GM12878 (cell line): ENCODE measurements at regions not wholly inside any gene's neighbourhood (a gene's known extent, or its start where the extent isn't known, plus 50 kb on each side); places are given as distances from the start of the nearest gene placed in this dataset.

ENCODE experiments used
- ATAC-seq: fragments of 200-7000 bp; cut with Tn5 transposase; 3 replicates; pipeline ENCODE4 v1.9.1; 2020; ENCODE audit warnings: mild to moderate bottlenecking, moderate library complexity
- BruUV-seq: library from RNA; stranded (reverse); fragments of 400-500 nt; replicated peaks from 2 replicates; lab custom pipeline; 2021; lab: Mats Ljungman, UMichigan
- CTCF ChIA-PET: fragments of 300-600 bp; sonication (Branson Sonifier 250); formaldehyde crosslinking; extraction: SDS; loops from one replicate; lab custom pipeline; 2021; ENCODE audit warnings: inconsistent platforms; lab: Yijun Ruan, JAX
- POLR2A ChIA-PET: fragments of 350-600 bp; formaldehyde crosslinking; extraction: SDS; loops from one replicate; lab custom pipeline; 2021; ENCODE audit warnings: inconsistent platforms; lab: Charles Lee
- RAD21 ChIA-PET: fragments of 300-600 bp; sonication (Branson Sonifier 250); formaldehyde crosslinking; loops from one replicate; lab custom pipeline; 2023; ENCODE audit warnings: antibody characterized with exemption; ENCODE audit not compliant: unreplicated experiment; lab: Charles Lee
- SMC1A ChIA-PET: fragments of 300-600 bp; sonication (Branson Sonifier 250); formaldehyde crosslinking; loops from one replicate; lab custom pipeline; 2023; ENCODE audit not compliant: unreplicated experiment, uncharacterized antibody; lab: Charles Lee
- DNase-seq: peaks from one replicate; pipeline ENCODE4 v3.0.0-alpha.2; 2011; ENCODE audit warnings: low read depth, low spot score
- FAIRE-seq: peaks from 3 replicates; lab custom pipeline; 2011; peaks lifted over from hg19 to GRCh38; lab: Jason Lieb, UNC
- H2AFZ ChIP-seq: 2 replicates; pipeline ENCODE4 v1.6.0; 2011; ENCODE audit warnings: low read depth, low read length, control low read depth; ENCODE audit not compliant: control insufficient read depth
- H3K27ac ChIP-seq: 2 replicates; pipeline ENCODE4 v1.5.1; 2011; ENCODE audit warnings: control low read depth; ENCODE audit not compliant: control insufficient read depth, insufficient read depth
- H3K27me3 ChIP-seq, 2 experiments: replicated peaks in 1 of 2; 2 replicates each; pipeline versions ENCODE4 v1.6.0 to v1.6.1; 2011; ENCODE audit warnings: low read length in 1 of 2; ENCODE audit not compliant: control insufficient read depth in 2 of 2, insufficient read depth in 2 of 2
- H3K36me3 ChIP-seq, 2 experiments: 2 replicates each; pipeline ENCODE4 v1.5.1; 2011; ENCODE audit warnings: low read length in 1 of 2; ENCODE audit not compliant: control insufficient read depth in 2 of 2, insufficient read depth in 2 of 2
- H3K4me1 ChIP-seq: 2 replicates; pipeline ENCODE4 v1.6.1; 2011; ENCODE audit warnings: mild to moderate bottlenecking, low read length, moderate library complexity, mixed read lengths; ENCODE audit not compliant: control insufficient read depth, insufficient read depth
- H3K4me2 ChIP-seq: 2 replicates; pipeline ENCODE4 v1.6.0; 2011; ENCODE audit warnings: control low read depth; ENCODE audit not compliant: control insufficient read depth, insufficient read depth
- H3K4me3 ChIP-seq: fragments of 200-600 bp; sonication (generic); 2 replicates; pipeline ENCODE4 v1.5.1; 2016
- H3K79me2 ChIP-seq: 2 replicates; pipeline ENCODE4 v1.6.0; 2011; ENCODE audit warnings: low read length; ENCODE audit not compliant: control insufficient read depth, insufficient read depth
- H3K9ac ChIP-seq: 2 replicates; pipeline ENCODE4 v1.8.0; 2011; ENCODE audit warnings: low read length, control low read depth, mixed read lengths; ENCODE audit not compliant: control insufficient read depth, insufficient read depth
- H3K9me3 ChIP-seq: replicated peaks from 3 replicates; pipeline ENCODE4 v1.5.1; 2011; ENCODE audit warnings: mild to moderate bottlenecking, low read length; ENCODE audit not compliant: control insufficient read depth, insufficient read depth
- H4K20me1 ChIP-seq: 2 replicates; pipeline ENCODE4 v1.6.0; 2011; ENCODE audit not compliant: control insufficient read depth, insufficient read depth
- ATF7 ChIP-seq: fragments of 450-650 bp; IDR thresholded peaks from 2 replicates; pipeline ENCODE4 v1.6.1; 2016; ENCODE audit warnings: low read depth, mild to moderate bottlenecking
- CEBPB ChIP-seq, 2 experiments: fragments of 150-350 bp in 1 of 2; IDR thresholded peaks; 2 replicates each; pipeline ENCODE4 v1.6.1; 2012 to 2014; ENCODE audit warnings: low read depth in 2 of 2, low read length in 2 of 2, borderline replicate concordance in 1 of 2, inconsistent platforms in 1 of 2
- HDGF ChIP-seq: fragments of 450-650 bp; IDR thresholded peaks from 2 replicates; pipeline ENCODE4 v1.6.1; 2016; ENCODE audit warnings: antibody characterized with exemption
- MTA2 ChIP-seq: fragments of 450-650 bp; IDR thresholded peaks from 2 replicates; pipeline ENCODE4 v1.6.1; 2016; ENCODE audit warnings: low read depth, mild to moderate bottlenecking, moderate library complexity
- NR2C2 ChIP-seq: IDR thresholded peaks from 2 replicates; pipeline ENCODE4 v1.6.1; 2011; ENCODE audit warnings: borderline replicate concordance, low read depth; ENCODE audit not compliant: control insufficient read depth, insufficient read length
- POLR2AphosphoS2 ChIP-seq: IDR thresholded peaks from 2 replicates; pipeline ENCODE4 v1.6.1; 2011; ENCODE audit warnings: low read depth, mild to moderate bottlenecking, low read length, improper control_type of control experiment, moderate library complexity
- POU2F2 ChIP-seq: IDR thresholded peaks from 3 replicates; pipeline ENCODE4 v1.6.1; 2011; ENCODE audit warnings: low read depth, mild to moderate bottlenecking, low read length, borderline replicate concordance
- RB1 ChIP-seq: fragments of 450-650 bp; formaldehyde crosslinking; IDR thresholded peaks from 2 replicates; pipeline ENCODE4 v1.6.1; 2017; ENCODE audit warnings: mild to moderate bottlenecking, borderline replicate concordance
- SP1 ChIP-seq: IDR thresholded peaks from one replicate; pipeline ENCODE4 v1.6.1; 2011; ENCODE audit warnings: low read depth, low read length
- SUPT20H ChIP-seq: IDR thresholded peaks from 2 replicates; pipeline ENCODE4 v1.6.1; 2011; ENCODE audit warnings: low read depth, mild to moderate bottlenecking, low read length, moderate library complexity, borderline replicate concordance; ENCODE audit not compliant: control insufficient read depth
- TCF12 ChIP-seq: IDR thresholded peaks from 2 replicates; pipeline ENCODE4 v1.6.1; 2011; ENCODE audit warnings: low read depth, mild to moderate bottlenecking, low read length
- ZNF217 ChIP-seq: fragments of 450-650 bp; IDR thresholded peaks from 2 replicates; pipeline ENCODE4 v1.6.1; 2017; ENCODE audit warnings: antibody characterized with exemption, mild to moderate bottlenecking
- WGBS: methylation state at CpG from one replicate; pipeline ENCODE4 v1.1.6; 2016; ENCODE audit warnings: low lambda C conversion rate; ENCODE audit not compliant: insufficient replicate concordance, insufficient coverage; ENCODE audit errors: missing lambda C conversion rate; 5-methylcytosine and 5-hydroxymethylcytosine counted together
- in situ Hi-C: fragments of 300-500 bp; cut with MboI; formaldehyde crosslinking; loops from 9 replicates; pipeline ENCODE4 v1.14.3; 2018; ENCODE audit warnings: mixed read lengths
- intact Hi-C: fragments of 100-400 bp; cut with micrococcal nuclease; formaldehyde crosslinking; loops from one replicate; pipeline ENCODE4 v1.14.2; 2022; ENCODE audit not compliant: unreplicated experiment
- TF ChIP-seq, protein P1 (sequence below): fragments of 450-650 bp; IDR thresholded peaks from 2 replicates; pipeline ENCODE4 v1.6.1; 2017; ENCODE audit warnings: borderline replicate concordance
- TF ChIP-seq, protein P2 (sequence below): IDR thresholded peaks from 2 replicates; pipeline ENCODE4 v1.6.1; 2012; ENCODE audit warnings: low read depth, low read length, improper control_type of control experiment
- TF ChIP-seq, protein P3 (sequence below): IDR thresholded peaks from 2 replicates; pipeline ENCODE4 v1.6.1; 2011; ENCODE audit warnings: low read depth, mild to moderate bottlenecking, low read length, moderate library complexity, borderline replicate concordance; ENCODE audit errors: extremely low read depth
- TF ChIP-seq, protein P4 (sequence below): IDR thresholded peaks from 2 replicates; pipeline ENCODE4 v1.6.1; 2012; ENCODE audit warnings: improper control_type of control experiment, low read depth, low read length; ENCODE audit not compliant: insufficient replicate concordance

- TF ChIP-seq, protein P1, sequence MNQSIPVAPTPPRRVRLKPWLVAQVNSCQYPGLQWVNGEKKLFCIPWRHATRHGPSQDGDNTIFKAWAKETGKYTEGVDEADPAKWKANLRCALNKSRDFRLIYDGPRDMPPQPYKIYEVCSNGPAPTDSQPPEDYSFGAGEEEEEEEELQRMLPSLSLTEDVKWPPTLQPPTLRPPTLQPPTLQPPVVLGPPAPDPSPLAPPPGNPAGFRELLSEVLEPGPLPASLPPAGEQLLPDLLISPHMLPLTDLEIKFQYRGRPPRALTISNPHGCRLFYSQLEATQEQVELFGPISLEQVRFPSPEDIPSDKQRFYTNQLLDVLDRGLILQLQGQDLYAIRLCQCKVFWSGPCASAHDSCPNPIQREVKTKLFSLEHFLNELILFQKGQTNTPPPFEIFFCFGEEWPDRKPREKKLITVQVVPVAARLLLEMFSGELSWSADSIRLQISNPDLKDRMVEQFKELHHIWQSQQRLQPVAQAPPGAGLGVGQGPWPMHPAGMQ, result no peak
- TF ChIP-seq ZNF217, result no peak
- TF ChIP-seq CEBPB (IDR thresholded peaks at IDR 0.05; ENCODE audit: borderline replicate concordance in 1 of 2, low read depth in 2 of 2, low read length in 2 of 2), result no peak
- no peak for TF ChIP-seq MTA2
- TF ChIP-seq, protein P2, sequence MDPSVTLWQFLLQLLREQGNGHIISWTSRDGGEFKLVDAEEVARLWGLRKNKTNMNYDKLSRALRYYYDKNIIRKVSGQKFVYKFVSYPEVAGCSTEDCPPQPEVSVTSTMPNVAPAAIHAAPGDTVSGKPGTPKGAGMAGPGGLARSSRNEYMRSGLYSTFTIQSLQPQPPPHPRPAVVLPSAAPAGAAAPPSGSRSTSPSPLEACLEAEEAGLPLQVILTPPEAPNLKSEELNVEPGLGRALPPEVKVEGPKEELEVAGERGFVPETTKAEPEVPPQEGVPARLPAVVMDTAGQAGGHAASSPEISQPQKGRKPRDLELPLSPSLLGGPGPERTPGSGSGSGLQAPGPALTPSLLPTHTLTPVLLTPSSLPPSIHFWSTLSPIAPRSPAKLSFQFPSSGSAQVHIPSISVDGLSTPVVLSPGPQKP, result no peak
- TF ChIP-seq ATF7, result no peak
- no peak for TF ChIP-seq TCF12
- TF ChIP-seq, protein P3, sequence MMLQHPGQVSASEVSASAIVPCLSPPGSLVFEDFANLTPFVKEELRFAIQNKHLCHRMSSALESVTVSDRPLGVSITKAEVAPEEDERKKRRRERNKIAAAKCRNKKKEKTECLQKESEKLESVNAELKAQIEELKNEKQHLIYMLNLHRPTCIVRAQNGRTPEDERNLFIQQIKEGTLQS, result no peak
Measured at GRCh38 chr10:109067031-109067430, 856.3 kb downstream of the XPNPEP1 start (continued).

GRCh38 chr10:109065821-109066220 is 857.5 kb downstream of the XPNPEP1 start:
- in situ Hi-C loops, result no loop called here
- TF ChIP-seq POU2F2 (no peak), POLR2AphosphoS2 (no peak), NR2C2 (no peak), SUPT20H (no peak), HDGF (no peak), RB1 (no peak), SP1 (no peak)
- TF ChIP-seq, protein P4, sequence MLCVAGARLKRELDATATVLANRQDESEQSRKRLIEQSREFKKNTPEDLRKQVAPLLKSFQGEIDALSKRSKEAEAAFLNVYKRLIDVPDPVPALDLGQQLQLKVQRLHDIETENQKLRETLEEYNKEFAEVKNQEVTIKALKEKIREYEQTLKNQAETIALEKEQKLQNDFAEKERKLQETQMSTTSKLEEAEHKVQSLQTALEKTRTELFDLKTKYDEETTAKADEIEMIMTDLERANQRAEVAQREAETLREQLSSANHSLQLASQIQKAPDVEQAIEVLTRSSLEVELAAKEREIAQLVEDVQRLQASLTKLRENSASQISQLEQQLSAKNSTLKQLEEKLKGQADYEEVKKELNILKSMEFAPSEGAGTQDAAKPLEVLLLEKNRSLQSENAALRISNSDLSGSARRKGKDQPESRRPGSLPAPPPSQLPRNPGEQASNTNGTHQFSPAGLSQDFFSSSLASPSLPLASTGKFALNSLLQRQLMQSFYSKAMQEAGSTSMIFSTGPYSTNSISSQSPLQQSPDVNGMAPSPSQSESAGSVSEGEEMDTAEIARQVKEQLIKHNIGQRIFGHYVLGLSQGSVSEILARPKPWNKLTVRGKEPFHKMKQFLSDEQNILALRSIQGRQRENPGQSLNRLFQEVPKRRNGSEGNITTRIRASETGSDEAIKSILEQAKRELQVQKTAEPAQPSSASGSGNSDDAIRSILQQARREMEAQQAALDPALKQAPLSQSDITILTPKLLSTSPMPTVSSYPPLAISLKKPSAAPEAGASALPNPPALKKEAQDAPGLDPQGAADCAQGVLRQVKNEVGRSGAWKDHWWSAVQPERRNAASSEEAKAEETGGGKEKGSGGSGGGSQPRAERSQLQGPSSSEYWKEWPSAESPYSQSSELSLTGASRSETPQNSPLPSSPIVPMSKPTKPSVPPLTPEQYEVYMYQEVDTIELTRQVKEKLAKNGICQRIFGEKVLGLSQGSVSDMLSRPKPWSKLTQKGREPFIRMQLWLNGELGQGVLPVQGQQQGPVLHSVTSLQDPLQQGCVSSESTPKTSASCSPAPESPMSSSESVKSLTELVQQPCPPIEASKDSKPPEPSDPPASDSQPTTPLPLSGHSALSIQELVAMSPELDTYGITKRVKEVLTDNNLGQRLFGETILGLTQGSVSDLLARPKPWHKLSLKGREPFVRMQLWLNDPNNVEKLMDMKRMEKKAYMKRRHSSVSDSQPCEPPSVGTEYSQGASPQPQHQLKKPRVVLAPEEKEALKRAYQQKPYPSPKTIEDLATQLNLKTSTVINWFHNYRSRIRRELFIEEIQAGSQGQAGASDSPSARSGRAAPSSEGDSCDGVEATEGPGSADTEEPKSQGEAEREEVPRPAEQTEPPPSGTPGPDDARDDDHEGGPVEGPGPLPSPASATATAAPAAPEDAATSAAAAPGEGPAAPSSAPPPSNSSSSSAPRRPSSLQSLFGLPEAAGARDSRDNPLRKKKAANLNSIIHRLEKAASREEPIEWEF, result no peak
- 13% methylated on average over 2 of the region's 2 CpGs for WGBS

More at GRCh38 chr10:109065821-109066220, 857.5 kb downstream of the XPNPEP1 start:
- ChIA-PET CTCF (no interaction called here), POLR2A (no interaction called here), RAD21 (no interaction called here), SMC1A (no interaction called here)
- Histone ChIP-seq H3K36me3 (no peaks in the 10 kb centered on the region), H3K27ac (no peak overlapping the region), H4K20me1 (no peaks in the 10 kb centered on the region), H3K79me2 (no peaks in the 10 kb centered on the region), H3K4me2 (no peak overlapping the region), H2AFZ (no peak overlapping the region), H3K9me3 (no peaks in the 10 kb centered on the region), H3K9ac (no peak overlapping the region), H3K4me3 (no peak overlapping the region), H3K4me1 (no peaks in the 10 kb centered on the region), H3K27me3 (no peaks in the 10 kb centered on the region)
- no peak for DNase-seq
- BruUV-seq, result no TSS peak
- intact Hi-C loops, result no loop called here
- no peak for ATAC-seq
- FAIRE-seq, result no peak
